ENCODE measurements at regions not wholly inside any gene's neighbourhood (a gene's known extent, or its start where the extent isn't known, plus 50 kb on each side); places are given as distances from the start of the nearest gene placed in this dataset.

DNA sequence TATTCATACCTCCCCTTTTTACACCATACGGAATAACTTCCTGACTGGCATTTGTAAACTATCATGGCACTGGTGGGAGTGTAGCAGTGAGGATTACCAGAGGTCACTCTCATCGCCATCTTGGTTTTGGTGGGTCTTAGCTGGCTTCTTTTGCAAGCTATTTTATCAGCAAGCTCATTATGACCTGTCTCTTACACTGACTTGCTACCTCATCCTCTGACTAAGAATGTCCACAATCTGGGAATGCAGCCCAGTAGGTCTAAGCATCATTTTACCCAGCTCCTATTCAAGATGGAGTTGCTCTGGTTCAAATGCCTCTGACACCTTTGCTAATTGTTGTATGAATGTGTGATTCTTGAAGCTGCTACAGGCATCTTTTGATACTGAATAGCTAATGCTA, 950.8 kb upstream of the SLC39A10 start:
- in situ Hi-C loops (cut with HindIII; ENCODE audit: extremely low pct_ligation_motif_present, low pct_unique_long_range_greater_than_20kb): no loop called here
- DNase-seq (ENCODE audit: low spot score): no peak
- no peak overlapping the region for H3K27ac ChIP-seq (ENCODE audit: extremely low read length, insufficient read depth, low read length)

More for the DNA sequence above, 950.8 kb upstream of the SLC39A10 start:
- Histone ChIP-seq H3K9ac (ENCODE audit: insufficient read depth, low read depth, low read length) (no peak overlapping the region), H4K20me1 (ENCODE audit: insufficient read depth, low read length) (no peaks in the 10 kb centered on the region), H2AFZ (ENCODE audit: low read length) (no peak overlapping the region), H3K4me1 (ENCODE audit: insufficient read depth, low read length) (no peaks in the 10 kb centered on the region), H3K36me3 (replicated peaks in 1 of 2; ENCODE audit: control insufficient read depth in 1 of 2, insufficient read depth in 2 of 2, low read length in 2 of 2) (no peaks in the 10 kb centered on the region), H3K4me3 (replicated peaks in 1 of 3; ENCODE audit: insufficient read depth in 1 of 3, low read depth in 2 of 3, low read length in 3 of 3) (no peak overlapping the region), H3K27me3 (ENCODE audit: control insufficient read depth in 1 of 2, insufficient read depth in 2 of 2, low read length in 2 of 2) (no peaks in the 10 kb centered on the region), H3K9me3 (ENCODE audit: low read length) (no peaks in the 10 kb centered on the region), H3K4me2 (ENCODE audit: low read depth, low read length) (no peak overlapping the region), H3K79me2 (ENCODE audit: insufficient read depth, low read length) (no peaks in the 10 kb centered on the region)
- CTCF ChIA-PET (ENCODE audit: low intra/inter-chr PET ratio, low total read pairs): no interaction called here
- 22% methylated on average over 2 of the region's 2 CpGs for WGBS (ENCODE audit: low lambda C conversion rate)
- POLR2A ChIA-PET: no interaction called here
- FAIRE-seq (no peak), ATAC-seq (no peak)
- no TSS peak for BruUV-seq (replicated peaks)
- TF ChIP-seq ZNF460 (CRISPR knock-in tag; IDR thresholded peaks at IDR 0.05; ENCODE audit: borderline replicate concordance): no peak
- TF ChIP-seq, protein P1, sequence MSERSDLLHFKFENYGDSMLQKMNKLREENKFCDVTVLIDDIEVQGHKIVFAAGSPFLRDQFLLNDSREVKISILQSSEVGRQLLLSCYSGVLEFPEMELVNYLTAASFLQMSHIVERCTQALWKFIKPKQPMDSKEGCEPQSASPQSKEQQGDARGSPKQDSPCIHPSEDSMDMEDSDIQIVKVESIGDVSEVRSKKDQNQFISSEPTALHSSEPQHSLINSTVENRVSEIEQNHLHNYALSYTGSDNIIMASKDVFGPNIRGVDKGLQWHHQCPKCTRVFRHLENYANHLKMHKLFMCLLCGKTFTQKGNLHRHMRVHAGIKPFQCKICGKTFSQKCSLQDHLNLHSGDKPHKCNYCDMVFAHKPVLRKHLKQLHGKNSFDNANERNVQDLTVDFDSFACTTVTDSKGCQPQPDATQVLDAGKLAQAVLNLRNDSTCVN (CRISPR knock-in tag; IDR thresholded peaks at IDR 0.05; ENCODE audit: borderline replicate concordance): no peak
- no peak for TF ChIP-seq TAF15 (IDR thresholded peaks at IDR 0.05; ENCODE audit: low read depth, low read length, poor library complexity, severe bottlenecking)
- no peak for TF ChIP-seq AKAP8 (CRISPR knock-in tag; IDR thresholded peaks at IDR 0.05)
- TF ChIP-seq, protein P2, sequence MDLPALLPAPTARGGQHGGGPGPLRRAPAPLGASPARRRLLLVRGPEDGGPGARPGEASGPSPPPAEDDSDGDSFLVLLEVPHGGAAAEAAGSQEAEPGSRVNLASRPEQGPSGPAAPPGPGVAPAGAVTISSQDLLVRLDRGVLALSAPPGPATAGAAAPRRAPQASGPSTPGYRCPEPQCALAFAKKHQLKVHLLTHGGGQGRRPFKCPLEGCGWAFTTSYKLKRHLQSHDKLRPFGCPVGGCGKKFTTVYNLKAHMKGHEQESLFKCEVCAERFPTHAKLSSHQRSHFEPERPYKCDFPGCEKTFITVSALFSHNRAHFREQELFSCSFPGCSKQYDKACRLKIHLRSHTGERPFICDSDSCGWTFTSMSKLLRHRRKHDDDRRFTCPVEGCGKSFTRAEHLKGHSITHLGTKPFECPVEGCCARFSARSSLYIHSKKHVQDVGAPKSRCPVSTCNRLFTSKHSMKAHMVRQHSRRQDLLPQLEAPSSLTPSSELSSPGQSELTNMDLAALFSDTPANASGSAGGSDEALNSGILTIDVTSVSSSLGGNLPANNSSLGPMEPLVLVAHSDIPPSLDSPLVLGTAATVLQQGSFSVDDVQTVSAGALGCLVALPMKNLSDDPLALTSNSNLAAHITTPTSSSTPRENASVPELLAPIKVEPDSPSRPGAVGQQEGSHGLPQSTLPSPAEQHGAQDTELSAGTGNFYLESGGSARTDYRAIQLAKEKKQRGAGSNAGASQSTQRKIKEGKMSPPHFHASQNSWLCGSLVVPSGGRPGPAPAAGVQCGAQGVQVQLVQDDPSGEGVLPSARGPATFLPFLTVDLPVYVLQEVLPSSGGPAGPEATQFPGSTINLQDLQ (CRISPR knock-in tag; IDR thresholded peaks at IDR 0.05): no peak
- no peak for TF ChIP-seq ZSCAN25 (CRISPR knock-in tag; IDR thresholded peaks at IDR 0.05)
- no peak for TF ChIP-seq ZNF333 (CRISPR knock-in tag; IDR thresholded peaks at IDR 0.05; ENCODE audit: borderline replicate concordance)
- no peak for TF ChIP-seq MTF1 (CRISPR knock-in tag; IDR thresholded peaks at IDR 0.05)
- TF ChIP-seq RFX1 (IDR thresholded peaks at IDR 0.05): no peak
- no peak for TF ChIP-seq HIVEP1 (CRISPR knock-in tag; IDR thresholded peaks at IDR 0.05)
- TF ChIP-seq ZFYVE20 (CRISPR knock-in tag; IDR thresholded peaks at IDR 0.05; ENCODE audit: borderline replicate concordance, low read depth): no peak
- no peak for TF ChIP-seq KDM5B (CRISPR knock-in tag; IDR thresholded peaks at IDR 0.05; ENCODE audit: borderline replicate concordance)
- intact Hi-C loops (cut with micrococcal nuclease; ENCODE audit: unreplicated experiment): no loop called here
